ENCODE measurements at regions not wholly inside any gene's neighbourhood (a gene's known extent, or its start where the extent isn't known, plus 50 kb on each side); places are given as distances from the start of the nearest gene placed in this dataset.

GRCh38 chr11:130582176-130582575 is 133.7 kb downstream of the ADAMTS15 start:
- Histone ChIP-seq H3K36me3 (no peaks in the 10 kb centered on the region), H3K9me3 (no peaks in the 10 kb centered on the region), H3K4me1 (peaks cover 0 to 10% (median 4%) of the 10 kb centered on the region in 4 donors), H3K27ac (peak overlapping the region in 1 of 4 donors; percentile 42), H3K4me3 (no peak overlapping the region), H3K27me3 (no peaks in the 10 kb centered on the region)
- TF ChIP-seq EP300 (IDR thresholded peaks at IDR 0.05; ENCODE audit: low read depth) (no peak), POLR2A (IDR thresholded peaks at IDR 0.05) (no peak), POLR2AphosphoS5 (IDR thresholded peaks at IDR 0.05) (no peak), CTCF (IDR thresholded peaks at IDR 0.05) (no peak)
- no peak for DNase-seq
- in situ Hi-C loops (cut with MboI; ENCODE audit: low pct_ligation_motif_present in 1 of 4, low pct_unique_long_range_greater_than_20kb in 1 of 4, low sequenced_read_pairs in 3 of 4) (no loop called here), intact Hi-C loops (cut with DNase I; ENCODE audit: low total_unique reads) (no loop called here)
- WGBS, 2 donors (ENCODE audit: low coverage in 1 of 2), result 78 to 92% methylated on average over 2 to 5 of the region's 5 CpGs

GRCh38 chr11:130582981-130583380 is 134.5 kb downstream of the ADAMTS15 start:
- DNase-seq, result no peak
- intact Hi-C loops (cut with DNase I; ENCODE audit: low total_unique reads), result no loop called here
- peaks cover 0 to 10% (median 4%) of the 10 kb centered on the region in 4 donors for H3K4me1 ChIP-seq
- TF ChIP-seq POLR2A (IDR thresholded peaks at IDR 0.05), result no peak
- TF ChIP-seq POLR2AphosphoS5 (IDR thresholded peaks at IDR 0.05), result no peak
- no peak for TF ChIP-seq CTCF (IDR thresholded peaks at IDR 0.05)
- TF ChIP-seq EP300 (IDR thresholded peaks at IDR 0.05; ENCODE audit: low read depth), result no peak
- H3K9me3 ChIP-seq, result no peaks in the 10 kb centered on the region
- no peak overlapping the region for H3K4me3 ChIP-seq
- no peaks in the 10 kb centered on the region for H3K36me3 ChIP-seq
- WGBS, 2 donors (ENCODE audit: low coverage in 1 of 2), result 76 to 92% methylated on average over 2 of the region's 2 CpGs
- H3K27me3 ChIP-seq, result no peaks in the 10 kb centered on the region
- in situ Hi-C loops (cut with MboI; ENCODE audit: low pct_ligation_motif_present in 1 of 4, low pct_unique_long_range_greater_than_20kb in 1 of 4, low sequenced_read_pairs in 3 of 4), result no loop called here
- H3K27ac ChIP-seq, result no peak overlapping the region

GRCh38 chr11:130583801-130584211 is 135.4 kb downstream of the ADAMTS15 start:
- H3K9me3 ChIP-seq, result no peaks in the 10 kb centered on the region
- H3K4me1 ChIP-seq, result peaks cover 0 to 10% (median 4%) of the 10 kb centered on the region in 4 donors
- WGBS, 2 donors (ENCODE audit: low coverage in 1 of 2), result 78 to 88% methylated on average over 3 to 4 of the region's 4 CpGs
- intact Hi-C loops (cut with DNase I; ENCODE audit: low total_unique reads) (no loop called here), in situ Hi-C loops (cut with MboI; ENCODE audit: low pct_ligation_motif_present in 1 of 4, low pct_unique_long_range_greater_than_20kb in 1 of 4, low sequenced_read_pairs in 3 of 4) (no loop called here)
- DNase-seq, result no peak
- no peaks in the 10 kb centered on the region for H3K27me3 ChIP-seq
- no peak for TF ChIP-seq POLR2AphosphoS5 (IDR thresholded peaks at IDR 0.05)
- no peak overlapping the region for H3K4me3 ChIP-seq
- no peak overlapping the region for H3K27ac ChIP-seq
- H3K36me3 ChIP-seq, result no peaks in the 10 kb centered on the region

GRCh38 chr11:130585545-130585944 is 137.1 kb downstream of the ADAMTS15 start:
- no peak for DNase-seq
- Histone ChIP-seq H3K27me3 (no peaks in the 10 kb centered on the region), H3K4me3 (no peak overlapping the region), H3K9me3 (no peaks in the 10 kb centered on the region), H3K36me3 (no peaks in the 10 kb centered on the region), H3K4me1 (peaks cover 0 to 8% (median 3%) of the 10 kb centered on the region in 4 donors), H3K27ac (no peak overlapping the region)
- intact Hi-C loops (cut with DNase I; ENCODE audit: low total_unique reads) (no loop called here), in situ Hi-C loops (cut with MboI; ENCODE audit: low pct_ligation_motif_present in 1 of 4, low pct_unique_long_range_greater_than_20kb in 1 of 4, low sequenced_read_pairs in 3 of 4) (no loop called here)
- no peak for TF ChIP-seq EP300 (IDR thresholded peaks at IDR 0.05; ENCODE audit: low read depth)
- TF ChIP-seq CTCF (IDR thresholded peaks at IDR 0.05), result no peak
- no peak for TF ChIP-seq POLR2A (IDR thresholded peaks at IDR 0.05)
- no peak for TF ChIP-seq POLR2AphosphoS5 (IDR thresholded peaks at IDR 0.05)
- 58 to 60% methylated on average over 3 to 5 of the region's 5 CpGs for WGBS, 2 donors (ENCODE audit: low coverage in 1 of 2)

GRCh38 chr11:130587658-130588057 is 139.2 kb downstream of the ADAMTS15 start:
- no peaks in the 10 kb centered on the region for H3K36me3 ChIP-seq
- no peak overlapping the region for H3K4me3 ChIP-seq
- intact Hi-C loops (cut with DNase I; ENCODE audit: low total_unique reads), result no loop called here
- in situ Hi-C loops (cut with MboI; ENCODE audit: low pct_ligation_motif_present in 1 of 4, low pct_unique_long_range_greater_than_20kb in 1 of 4, low sequenced_read_pairs in 3 of 4), result no loop called here
- no peak overlapping the region for H3K27ac ChIP-seq
- no peaks in the 10 kb centered on the region for H3K27me3 ChIP-seq
- no peaks in the 10 kb centered on the region for H3K9me3 ChIP-seq
- TF ChIP-seq EP300 (IDR thresholded peaks at IDR 0.05; ENCODE audit: low read depth) (no peak), POLR2AphosphoS5 (IDR thresholded peaks at IDR 0.05) (no peak), POLR2A (IDR thresholded peaks at IDR 0.05) (no peak), CTCF (IDR thresholded peaks at IDR 0.05) (no peak)
- H3K4me1 ChIP-seq, result no peaks in the 10 kb centered on the region
- no peak for DNase-seq
- WGBS, 2 donors (ENCODE audit: low coverage in 1 of 2), result 74% methylated on average over 4 of the region's 4 CpGs; no CpG with 5 or more reads in 1 of the 2 donors

All from transverse colon (tissue), 4 donors.